IMR-90 (cell line): ENCODE measurements at regions not wholly inside any gene's neighbourhood (a gene's known extent, or its start where the extent isn't known, plus 50 kb on each side); places are given as distances from the start of the nearest gene placed in this dataset.

ENCODE experiments used
- ATAC-seq: fragments of 200-7000 bp; cut with Tn5 transposase; 2 replicates; pipeline ENCODE4 v1.9.1; 2020; ENCODE audit warnings: low read depth, mild to moderate bottlenecking, moderate library complexity
- BruUV-seq: library from RNA; stranded (reverse); fragments of 400-500 nt; replicated peaks from 2 replicates; lab custom pipeline; 2021; lab: Mats Ljungman, UMichigan
- CTCF ChIA-PET: fragments of 300-600 bp; formaldehyde crosslinking; extraction: SDS; loops from one replicate; lab custom pipeline; 2021; ENCODE audit warnings: antibody characterized with exemption; lab: Yijun Ruan, JAX
- POLR2A ChIA-PET: fragments of 300-600 bp; sonication (Branson Sonifier 250); formaldehyde crosslinking; loops from one replicate; lab custom pipeline; 2022; ENCODE audit warnings: antibody characterized with exemption; ENCODE audit not compliant: unreplicated experiment; lab: Charles Lee
- DNase-seq: peaks from one replicate; pipeline ENCODE4 v3.0.0; 2013
- H2AFZ ChIP-seq: replicated peaks from 2 replicates; pipeline ENCODE3; 2013; ENCODE audit warnings: low read length, mild to moderate bottlenecking; ENCODE audit not compliant: poor library complexity
- H2AK5ac ChIP-seq: 2 replicates; pipeline ENCODE4 v1.6.1; 2013; ENCODE audit warnings: low read depth, low read length, inconsistent platforms
- H2AK9ac ChIP-seq: replicated peaks from 2 replicates; pipeline ENCODE3; 2013; ENCODE audit warnings: mild to moderate bottlenecking, low read depth, low read length, moderate library complexity; ENCODE audit not compliant: poor library complexity
- H2BK120ac ChIP-seq: 2 replicates; pipeline ENCODE4 v1.6.1; 2013; ENCODE audit warnings: low read depth, low read length, inconsistent platforms
- H2BK15ac ChIP-seq: 3 replicates; pipeline ENCODE4 v1.6.1; 2013; ENCODE audit warnings: low read depth, low read length, inconsistent platforms
- H2BK20ac ChIP-seq: 2 replicates; pipeline ENCODE4 v1.6.1; 2013; ENCODE audit warnings: low read depth, mild to moderate bottlenecking, inconsistent platforms, low read length, moderate library complexity
- H2BK5ac ChIP-seq: 2 replicates; pipeline ENCODE4 v1.6.1; 2013; ENCODE audit warnings: mild to moderate bottlenecking, low read depth, low read length, inconsistent platforms; ENCODE audit not compliant: poor library complexity, severe bottlenecking
- H3K14ac ChIP-seq: replicated peaks from 2 replicates; pipeline ENCODE4 v1.6.1; 2013; ENCODE audit warnings: low read depth, low read length, inconsistent platforms
- H3K18ac ChIP-seq: 2 replicates; pipeline ENCODE4 v1.6.1; 2013; ENCODE audit warnings: low read depth, low read length, control low read depth
- H3K23ac ChIP-seq: 2 replicates; pipeline ENCODE4 v1.6.1; 2013; ENCODE audit warnings: low read depth, low read length, inconsistent platforms
- H3K27ac ChIP-seq: 2 replicates; pipeline ENCODE4 v1.5.1; 2013; ENCODE audit warnings: mild to moderate bottlenecking, control low read depth, low read length; ENCODE audit not compliant: insufficient read depth
- H3K27me3 ChIP-seq: 2 replicates; pipeline ENCODE4 v1.6.1; 2013; ENCODE audit warnings: low read length; ENCODE audit not compliant: control insufficient read depth, insufficient read depth
- H3K36me3 ChIP-seq: 2 replicates; pipeline ENCODE4 v1.6.1; 2013; ENCODE audit warnings: low read length, mixed read lengths; ENCODE audit not compliant: control insufficient read depth, insufficient read depth
- H3K4ac ChIP-seq: 2 replicates; pipeline ENCODE4 v1.6.1; 2013; ENCODE audit warnings: low read depth, low read length, inconsistent platforms
- H3K4me1 ChIP-seq: 2 replicates; pipeline ENCODE4 v1.6.1; 2013; ENCODE audit warnings: low read length, mixed read lengths; ENCODE audit not compliant: control insufficient read depth, insufficient read depth
- H3K4me2 ChIP-seq: 2 replicates; pipeline ENCODE4 v1.6.1; 2013; ENCODE audit warnings: low read depth, mild to moderate bottlenecking, control low read depth, low read length, moderate library complexity
- H3K4me3 ChIP-seq: 2 replicates; pipeline ENCODE4 v1.5.1; 2013; ENCODE audit warnings: low read depth, mild to moderate bottlenecking, control low read depth, low read length, moderate library complexity; ENCODE audit not compliant: insufficient read depth
- H3K56ac ChIP-seq: 2 replicates; pipeline ENCODE4 v1.6.1; 2013; ENCODE audit warnings: low read length, inconsistent platforms; ENCODE audit not compliant: insufficient read depth; ENCODE audit errors: extremely low read depth
- H3K79me1 ChIP-seq, 2 experiments: 2 replicates each; pipeline ENCODE4 v1.6.1; 2013; ENCODE audit warnings: low read length in 2 of 2, inconsistent platforms in 1 of 2, low read depth in 1 of 2
- H3K9ac ChIP-seq: 2 replicates; pipeline ENCODE4 v1.6.1; 2013; ENCODE audit warnings: low read depth, low read length, control low read depth
- H3K9me1 ChIP-seq: 2 replicates; pipeline ENCODE4 v1.6.1; 2013; ENCODE audit warnings: low read length, inconsistent platforms; ENCODE audit not compliant: insufficient read depth
- H3K9me3 ChIP-seq: 2 replicates; pipeline ENCODE4 v1.6.1; 2013; ENCODE audit warnings: low read length; ENCODE audit not compliant: control insufficient read depth, insufficient read depth
- H4K20me1 ChIP-seq: 2 replicates; pipeline ENCODE4 v1.6.1; 2013; ENCODE audit warnings: low read length, inconsistent platforms; ENCODE audit not compliant: insufficient read depth
- H4K5ac ChIP-seq: 2 replicates; pipeline ENCODE4 v1.6.1; 2013; ENCODE audit warnings: mild to moderate bottlenecking, low read depth, low read length, control low read depth
- H4K8ac ChIP-seq, 2 experiments: 2 replicates each; pipeline ENCODE4 v1.6.1; 2013; ENCODE audit warnings: low read depth in 2 of 2, low read length in 2 of 2, control low read depth in 1 of 2, inconsistent platforms in 1 of 2
- H4K91ac ChIP-seq: 2 replicates; pipeline ENCODE4 v1.6.1; 2013; ENCODE audit warnings: low read depth, low read length, inconsistent platforms; ENCODE audit not compliant: insufficient read depth
- CEBPB ChIP-seq: IDR thresholded peaks from 2 replicates; pipeline ENCODE4 v1.6.1; 2012; ENCODE audit warnings: low read depth, low read length, improper control_type of control experiment
- CHD1 ChIP-seq: IDR thresholded peaks from 2 replicates; pipeline ENCODE4 v1.6.1; 2012; ENCODE audit warnings: low read depth, low read length, improper control_type of control experiment
- MAZ ChIP-seq: IDR thresholded peaks from 2 replicates; pipeline ENCODE4 v1.6.1; 2012; ENCODE audit warnings: low read depth, mild to moderate bottlenecking, low read length, improper control_type of control experiment, moderate library complexity, borderline replicate concordance
- NFE2L2 ChIP-seq: fragments of 150-350 bp; IDR thresholded peaks from 2 replicates; pipeline ENCODE4 v1.6.1; 2016; ENCODE audit warnings: low read depth, mild to moderate bottlenecking, low read length
- RFX5 ChIP-seq: IDR thresholded peaks from 2 replicates; pipeline ENCODE4 v1.8.0; 2012; ENCODE audit warnings: low read depth, mild to moderate bottlenecking, low read length, moderate library complexity
- WGBS, 2 experiments: methylation state at CpG; one replicate each; pipeline versions ENCODE4 v1.1.5 to v1.1.7; 2013; ENCODE audit warnings: missing lambda C conversion rate in 2 of 2; ENCODE audit not compliant: insufficient read length in 1 of 2; ENCODE audit errors: extremely low coverage in 2 of 2; 5-methylcytosine and 5-hydroxymethylcytosine counted together
- dilution Hi-C: fragments of 300-500 bp; cut with HindIII; formaldehyde crosslinking; loops from one replicate; pipeline ENCODE4 v1.14.3; 2018; ENCODE audit warnings: low sequenced_read_pairs; ENCODE audit not compliant: unreplicated experiment
- in situ Hi-C: fragments of 300-500 bp; cut with MboI; formaldehyde crosslinking; loops from 3 replicates; pipeline ENCODE4 v1.14.3; 2019; ENCODE audit warnings: low sequenced_read_pairs, inconsistent platforms, mixed read lengths
- intact Hi-C: fragments of 100-400 bp; cut with micrococcal nuclease; formaldehyde crosslinking; loops from 2 replicates; pipeline ENCODE4 v1.10.0; 2022

- Histone ChIP-seq H3K27ac (no peak overlapping the region), H4K8ac (no peak overlapping the region), H3K9me1 (no peaks in the 10 kb centered on the region), H3K4me1 (no peaks in the 10 kb centered on the region), H3K18ac (no peak overlapping the region), H3K4me2 (no peak overlapping the region), H3K27me3 (no peaks in the 10 kb centered on the region), H2AFZ (no peak overlapping the region), H3K4ac (no peak overlapping the region), H2AK5ac (no peak overlapping the region), H2BK15ac (no peak overlapping the region), H2BK120ac (no peak overlapping the region), H3K23ac (no peak overlapping the region), H3K4me3 (no peak overlapping the region), H4K20me1 (no peaks in the 10 kb centered on the region), H2BK20ac (no peak overlapping the region), H4K91ac (no peak overlapping the region), H2AK9ac (no peak overlapping the region), H3K36me3 (no peaks in the 10 kb centered on the region), H3K79me1 (no peaks in the 10 kb centered on the region), H3K9ac (no peak overlapping the region), H4K5ac (no peak overlapping the region), H3K9me3 (no peaks in the 10 kb centered on the region), H3K56ac (no peak overlapping the region), H3K14ac (no peak overlapping the region), H2BK5ac (no peak overlapping the region)
- ChIA-PET POLR2A (no interaction called here), CTCF (no interaction called here)
- no peak for TF ChIP-seq CHD1
- TF ChIP-seq RFX5 = no peak
- TF ChIP-seq NFE2L2 = no peak
- TF ChIP-seq MAZ = no peak
- TF ChIP-seq CEBPB = no peak
- WGBS, 2 experiments = no CpG with 5 or more reads among the region's 5 CpGs
- intact Hi-C loops = no loop called here
- ATAC-seq (no peak), DNase-seq (no peak)
- no TSS peak for BruUV-seq
- in situ Hi-C loops = no loop called here
- dilution Hi-C loops = no loop called here
Measured at GRCh38 chr12:98188650-98189077, 326.7 kb upstream of the TMPO start.
